Esophagus muscularis mucosa (tissue), 3 donors: ENCODE measurements at regions not wholly inside any gene's neighbourhood (a gene's known extent, or its start where the extent isn't known, plus 50 kb on each side); places are given as distances from the start of the nearest gene placed in this dataset.

Experiments used
- POLR2A ChIP-seq: fragments of 450-650 bp; IDR thresholded peaks from one replicate; pipeline ENCODE4 v1.6.1; 2017; ENCODE audit warnings: antibody characterized with exemption, moderate library complexity, mild to moderate bottlenecking, low read depth
- TF ChIP-seq, protein P1 (sequence below), 3 experiments: fragments of 200-600 bp in 2 of 3; fragments of 450-650 bp in 1 of 3; sonication (generic) in 2 of 3; IDR thresholded peaks; one replicate each; pipeline ENCODE4 v1.5.1; 2017 to 2019; ENCODE audit warnings: antibody characterized with exemption in 3 of 3, mild to moderate bottlenecking in 2 of 3, moderate library complexity in 1 of 3

DNA sequence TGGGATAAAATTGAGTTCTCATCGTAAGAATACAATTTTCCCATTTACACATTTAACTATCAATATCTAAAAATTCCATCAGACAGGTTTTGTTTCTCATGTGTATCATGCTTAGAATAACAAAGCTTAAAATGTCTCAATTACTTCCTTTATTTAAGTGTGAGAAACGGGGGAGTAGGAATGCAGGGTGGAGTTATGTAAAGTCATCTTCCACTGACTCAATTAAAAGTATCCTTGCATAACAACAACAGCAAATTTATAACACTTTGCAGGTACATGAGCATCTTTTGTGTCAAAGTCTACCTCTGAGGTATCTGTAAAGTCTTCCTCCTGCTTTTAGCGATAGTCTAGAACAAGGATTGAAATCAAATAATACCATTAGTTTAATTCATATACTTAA, 327.1 kb downstream of the EPHA4 start:
- TF ChIP-seq, protein P1, sequence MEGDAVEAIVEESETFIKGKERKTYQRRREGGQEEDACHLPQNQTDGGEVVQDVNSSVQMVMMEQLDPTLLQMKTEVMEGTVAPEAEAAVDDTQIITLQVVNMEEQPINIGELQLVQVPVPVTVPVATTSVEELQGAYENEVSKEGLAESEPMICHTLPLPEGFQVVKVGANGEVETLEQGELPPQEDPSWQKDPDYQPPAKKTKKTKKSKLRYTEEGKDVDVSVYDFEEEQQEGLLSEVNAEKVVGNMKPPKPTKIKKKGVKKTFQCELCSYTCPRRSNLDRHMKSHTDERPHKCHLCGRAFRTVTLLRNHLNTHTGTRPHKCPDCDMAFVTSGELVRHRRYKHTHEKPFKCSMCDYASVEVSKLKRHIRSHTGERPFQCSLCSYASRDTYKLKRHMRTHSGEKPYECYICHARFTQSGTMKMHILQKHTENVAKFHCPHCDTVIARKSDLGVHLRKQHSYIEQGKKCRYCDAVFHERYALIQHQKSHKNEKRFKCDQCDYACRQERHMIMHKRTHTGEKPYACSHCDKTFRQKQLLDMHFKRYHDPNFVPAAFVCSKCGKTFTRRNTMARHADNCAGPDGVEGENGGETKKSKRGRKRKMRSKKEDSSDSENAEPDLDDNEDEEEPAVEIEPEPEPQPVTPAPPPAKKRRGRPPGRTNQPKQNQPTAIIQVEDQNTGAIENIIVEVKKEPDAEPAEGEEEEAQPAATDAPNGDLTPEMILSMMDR (IDR thresholded peaks at IDR 0.05), result no peak
- TF ChIP-seq POLR2A, result no peak
